ENCODE measurements at regions not wholly inside any gene's neighbourhood (a gene's known extent, or its start where the extent isn't known, plus 50 kb on each side); places are given as distances from the start of the nearest gene placed in this dataset.
A peak's percentile ranks its signal among the peaks of the same experiment; 100 is the strongest.

- no peak overlapping the region for H3K4me3 ChIP-seq (ENCODE audit: low read depth, low read length)
- no peak for TF ChIP-seq CTCF (IDR thresholded peaks at IDR 0.05; ENCODE audit: insufficient read depth, low read depth, low read length)
- no peak for DNase-seq (ENCODE audit: low read depth)
Measured at GRCh38 chr11:92812841-92813240, 156.6 kb upstream of the MTNR1B start.

DNA sequence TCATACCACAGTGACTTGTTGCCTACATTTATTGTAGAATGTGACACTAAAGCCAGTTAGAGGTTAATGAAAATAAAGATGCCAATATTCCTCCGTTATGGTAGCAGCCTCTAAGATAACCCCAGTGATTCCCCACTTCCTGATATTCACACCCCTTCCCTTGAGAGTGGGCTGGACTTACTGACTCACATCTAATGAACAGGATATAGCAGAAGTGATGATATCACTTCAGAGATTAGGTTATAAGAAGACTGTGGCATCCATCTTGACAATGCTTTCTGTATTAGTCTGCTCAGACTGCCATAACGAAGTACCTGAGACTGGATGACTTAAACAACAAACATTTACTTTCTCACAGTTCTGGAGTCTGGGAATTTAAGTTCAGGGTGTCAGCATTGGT, 149.6 kb upstream of the MTNR1B start:
- no peak for DNase-seq (ENCODE audit: low read depth)
- no peak overlapping the region for H3K4me3 ChIP-seq (ENCODE audit: low read depth, low read length)
- no peak for TF ChIP-seq CTCF (IDR thresholded peaks at IDR 0.05; ENCODE audit: insufficient read depth, low read depth, low read length)

DNA sequence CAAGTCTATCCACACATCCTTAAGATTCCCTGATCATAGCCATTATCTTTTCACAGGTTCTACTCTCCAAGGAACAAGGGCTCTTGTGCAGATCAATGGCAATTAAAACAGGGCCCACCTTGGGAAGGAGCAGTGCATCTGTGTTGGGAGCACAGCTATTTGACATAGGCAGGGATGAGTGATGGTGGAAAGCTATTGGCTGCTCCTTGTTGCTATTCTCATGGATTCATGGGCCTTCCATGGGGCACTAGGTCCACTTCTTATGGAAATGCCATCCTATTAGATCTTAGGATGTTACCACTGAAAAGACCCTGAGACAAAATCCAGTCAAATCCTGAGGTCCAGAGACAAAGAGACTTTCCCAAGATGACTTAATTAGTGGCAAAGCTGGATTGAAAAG, 148.6 kb upstream of the MTNR1B start:
- H3K4me3 ChIP-seq (ENCODE audit: low read depth, low read length), result no peak overlapping the region
- TF ChIP-seq CTCF (IDR thresholded peaks at IDR 0.05; ENCODE audit: insufficient read depth, low read depth, low read length), result no peak
- no peak for DNase-seq (ENCODE audit: low read depth)

GRCh38 chr11:92822410-92822809, 147.0 kb upstream of the MTNR1B start:
- no peak for TF ChIP-seq CTCF (IDR thresholded peaks at IDR 0.05; ENCODE audit: insufficient read depth, low read depth, low read length)
- no peak for DNase-seq (ENCODE audit: low read depth)

GRCh38 chr11:92826136-92826535, 143.3 kb upstream of the MTNR1B start:
- no peak for TF ChIP-seq CTCF (IDR thresholded peaks at IDR 0.05; ENCODE audit: insufficient read depth, low read depth, low read length)
- peak; percentile 13 for DNase-seq (ENCODE audit: low read depth)
- H3K4me3 ChIP-seq (ENCODE audit: low read depth, low read length), result no peak overlapping the region

More at GRCh38 chr11:92822410-92822809, 147.0 kb upstream of the MTNR1B start:
- H3K4me3 ChIP-seq (ENCODE audit: low read depth, low read length), result no peak overlapping the region

DNA sequence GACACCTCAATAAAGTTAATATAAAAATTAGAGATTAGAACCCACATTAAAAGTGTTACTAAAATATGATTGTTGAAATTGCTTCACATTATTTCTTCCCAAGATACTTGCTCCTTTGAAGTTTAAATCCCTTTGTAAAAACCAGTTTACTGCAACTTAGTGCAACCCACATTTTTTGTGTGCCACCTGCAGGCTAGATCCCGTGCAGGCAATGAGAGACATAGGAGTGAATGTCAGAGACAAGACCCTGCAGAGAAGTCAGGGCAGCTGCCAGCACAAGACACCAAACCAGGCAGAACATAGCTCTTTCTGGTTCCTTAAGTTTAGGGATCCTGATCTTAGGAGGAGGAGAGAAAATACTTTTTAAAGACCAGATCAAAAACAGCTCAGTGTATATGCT, 142.8 kb upstream of the MTNR1B start:
- no peak overlapping the region for H3K4me3 ChIP-seq (ENCODE audit: low read depth, low read length)
- TF ChIP-seq CTCF (IDR thresholded peaks at IDR 0.05; ENCODE audit: insufficient read depth, low read depth, low read length), result no peak
- no peak for DNase-seq (ENCODE audit: low read depth)

DNA sequence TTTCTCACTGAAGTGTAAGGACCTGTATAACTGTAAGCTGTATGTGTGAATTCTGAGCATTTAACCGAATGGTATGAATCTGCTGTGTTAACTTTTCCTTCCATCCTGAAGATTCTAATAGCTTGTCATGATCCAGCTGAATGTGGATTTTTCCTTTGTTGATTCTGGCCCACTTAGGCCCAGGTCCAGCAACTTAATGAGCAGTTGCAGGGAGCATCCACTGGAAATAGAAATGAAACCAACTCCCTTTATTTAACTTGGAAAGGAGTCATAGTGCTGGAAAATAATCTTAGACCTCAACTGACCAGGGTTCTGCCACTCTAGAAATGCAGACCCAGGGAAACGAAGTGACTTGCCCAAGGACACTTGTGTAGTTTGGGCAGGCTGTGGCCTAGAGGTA, 142.3 kb upstream of the MTNR1B start:
- TF ChIP-seq CTCF (IDR thresholded peaks at IDR 0.05; ENCODE audit: insufficient read depth, low read depth, low read length), result no peak
- H3K4me3 ChIP-seq (ENCODE audit: low read depth, low read length), result no peak overlapping the region
- DNase-seq (ENCODE audit: low read depth), result no peak

Measured in fibroblast of villous mesenchyme (primary cell).